Parathyroid adenoma (tissue), 2 donors: ENCODE measurements at regions not wholly inside any gene's neighbourhood (a gene's known extent, or its start where the extent isn't known, plus 50 kb on each side); places are given as distances from the start of the nearest gene placed in this dataset.

Source experiments
- H2AFZ ChIP-seq: fragments of 300-600 bp; sonication (generic); one replicate; pipeline ENCODE4 v1.7.0; 2017; ENCODE audit warnings: antibody characterized with exemption, mild to moderate bottlenecking
- H3K27ac ChIP-seq: fragments of 300-600 bp; sonication (generic); one replicate; pipeline ENCODE4 v1.7.0; 2017
- H3K27me3 ChIP-seq: fragments of 300-600 bp; sonication (generic); one replicate; pipeline ENCODE4 v1.7.0; 2017; ENCODE audit warnings: low read length; ENCODE audit not compliant: control insufficient read depth, insufficient read depth
- H3K36me3 ChIP-seq: fragments of 300-600 bp; sonication (generic); one replicate; pipeline ENCODE4 v1.7.0; 2017; ENCODE audit warnings: low read length; ENCODE audit not compliant: control insufficient read depth, insufficient read depth
- H3K4me1 ChIP-seq: fragments of 300-600 bp; sonication (generic); one replicate; pipeline ENCODE4 v1.7.0; 2017; ENCODE audit warnings: control low read depth
- H3K4me2 ChIP-seq: fragments of 300-600 bp; sonication (generic); one replicate; pipeline ENCODE4 v1.7.0; 2017; ENCODE audit warnings: low read length
- H3K4me3 ChIP-seq: fragments of 300-600 bp; sonication (generic); one replicate; pipeline ENCODE4 v1.7.0; 2017; ENCODE audit warnings: low read depth, low read length
- H3K79me2 ChIP-seq: fragments of 300-600 bp; sonication (generic); one replicate; pipeline ENCODE4 v1.7.0; 2017; ENCODE audit warnings: control low read depth
- H3K9ac ChIP-seq: fragments of 300-600 bp; sonication (generic); one replicate; pipeline ENCODE4 v1.7.0; 2017; ENCODE audit warnings: mild to moderate bottlenecking
- H3K9me3 ChIP-seq: fragments of 300-600 bp; sonication (generic); one replicate; pipeline ENCODE4 v1.7.0; 2017; ENCODE audit warnings: low read length; ENCODE audit not compliant: control insufficient read depth
- CTCF ChIP-seq: fragments of 300-600 bp; sonication (generic); IDR thresholded peaks from one replicate; pipeline ENCODE4 v1.7.0; 2017; ENCODE audit warnings: antibody characterized with exemption, mild to moderate bottlenecking
- donor health status: primary hyperparathyroidism.

GRCh38 chr3:25153136-25153535 is 274.9 kb upstream of the RARB start:
- no peaks in the 10 kb centered on the region for H3K4me1 ChIP-seq
- no peak overlapping the region for H3K4me2 ChIP-seq
- no peak overlapping the region for H3K9ac ChIP-seq
- H3K27me3 ChIP-seq, result no peaks in the 10 kb centered on the region
- TF ChIP-seq CTCF, result no peak
- no peak overlapping the region for H3K27ac ChIP-seq
- H3K4me3 ChIP-seq, result no peak overlapping the region
- no peaks in the 10 kb centered on the region for H3K9me3 ChIP-seq
- no peak overlapping the region for H2AFZ ChIP-seq
- no peaks in the 10 kb centered on the region for H3K79me2 ChIP-seq
- H3K36me3 ChIP-seq, result no peaks in the 10 kb centered on the region

- Histone ChIP-seq H3K9me3 (no peaks in the 10 kb centered on the region), H3K27me3 (no peaks in the 10 kb centered on the region)
- TF ChIP-seq CTCF, result no peak
Measured at GRCh38 chr3:25153561-25153960, 274.5 kb upstream of the RARB start.

GRCh38 chr3:25155652-25156471 is 272.2 kb upstream of the RARB start:
- H2AFZ ChIP-seq, result no peak overlapping the region
- no peak overlapping the region for H3K4me2 ChIP-seq
- no peaks in the 10 kb centered on the region for H3K27me3 ChIP-seq
- H3K36me3 ChIP-seq, result no peaks in the 10 kb centered on the region
- H3K9me3 ChIP-seq, result no peaks in the 10 kb centered on the region
- H3K9ac ChIP-seq, result no peak overlapping the region
- H3K27ac ChIP-seq, result no peak overlapping the region
- H3K79me2 ChIP-seq, result no peaks in the 10 kb centered on the region
- TF ChIP-seq CTCF, result no peak
- H3K4me1 ChIP-seq, result no peaks in the 10 kb centered on the region
- H3K4me3 ChIP-seq, result no peak overlapping the region

More at GRCh38 chr3:25153561-25153960, 274.5 kb upstream of the RARB start:
- Histone ChIP-seq H3K27ac (no peak overlapping the region), H3K4me3 (no peak overlapping the region), H2AFZ (no peak overlapping the region), H3K4me2 (no peak overlapping the region), H3K9ac (no peak overlapping the region), H3K36me3 (no peaks in the 10 kb centered on the region), H3K4me1 (no peaks in the 10 kb centered on the region), H3K79me2 (no peaks in the 10 kb centered on the region)

GRCh38 chr3:25156626-25157025 is 271.4 kb upstream of the RARB start:
- TF ChIP-seq CTCF, result no peak
- no peaks in the 10 kb centered on the region for H3K36me3 ChIP-seq
- H3K9me3 ChIP-seq, result no peaks in the 10 kb centered on the region
- no peaks in the 10 kb centered on the region for H3K79me2 ChIP-seq
- H3K4me1 ChIP-seq, result no peaks in the 10 kb centered on the region
- H2AFZ ChIP-seq, result no peak overlapping the region
- H3K27ac ChIP-seq, result no peak overlapping the region
- H3K4me2 ChIP-seq, result no peak overlapping the region
- H3K9ac ChIP-seq, result no peak overlapping the region
- H3K4me3 ChIP-seq, result no peak overlapping the region
- no peaks in the 10 kb centered on the region for H3K27me3 ChIP-seq

- Histone ChIP-seq H3K4me1 (no peaks in the 10 kb centered on the region), H3K9me3 (no peaks in the 10 kb centered on the region), H3K36me3 (no peaks in the 10 kb centered on the region), H3K4me2 (no peak overlapping the region), H3K27me3 (no peaks in the 10 kb centered on the region), H3K4me3 (no peak overlapping the region), H2AFZ (no peak overlapping the region), H3K79me2 (no peaks in the 10 kb centered on the region), H3K27ac (no peak overlapping the region), H3K9ac (no peak overlapping the region)
- TF ChIP-seq CTCF, result no peak
Measured at GRCh38 chr3:25165306-25165705, 262.8 kb upstream of the RARB start.
